ENCODE measurements at regions not wholly inside any gene's neighbourhood (a gene's known extent, or its start where the extent isn't known, plus 50 kb on each side); places are given as distances from the start of the nearest gene placed in this dataset.

DNA sequence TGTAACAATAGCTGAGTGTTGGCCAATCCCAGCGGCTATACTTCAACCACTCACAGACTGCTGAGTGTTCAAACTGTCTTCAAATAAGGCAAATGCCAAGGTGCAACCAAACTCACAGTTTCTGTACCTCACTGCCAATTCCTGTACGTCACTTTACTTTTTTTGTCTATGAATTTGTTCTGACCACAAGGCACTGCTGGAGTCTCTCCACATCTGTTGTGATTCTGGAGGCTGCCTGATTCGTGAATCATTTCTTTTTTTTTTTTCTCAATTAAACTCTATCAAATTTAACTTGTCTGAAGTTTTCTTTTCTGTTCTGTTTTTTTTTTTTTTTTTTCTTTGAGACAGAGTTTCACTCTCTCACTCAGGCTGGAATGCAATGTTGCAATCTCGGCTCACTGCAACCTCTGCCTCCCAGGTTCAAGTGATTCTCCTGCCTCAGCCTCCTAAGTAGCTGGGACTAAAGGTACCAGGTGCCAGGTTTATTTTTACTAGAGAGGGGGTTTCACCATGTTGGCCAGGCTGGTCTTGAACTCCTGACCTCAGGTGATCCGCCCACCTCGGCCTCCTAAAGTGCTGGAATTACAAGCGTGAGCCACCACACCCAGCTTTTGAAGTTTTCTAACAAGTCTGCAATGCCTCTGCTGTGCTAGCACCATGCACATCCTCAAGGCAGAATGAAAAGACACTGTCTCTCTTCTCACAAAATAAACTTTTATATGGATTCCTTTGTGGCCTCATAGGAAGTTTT, 401.7 kb downstream of the IRS2 start:
- Histone ChIP-seq H3K27ac (no peak overlapping the region), H3K4me1 (no peaks in the 10 kb centered on the region), H3K9me3 (no peaks in the 10 kb centered on the region), H3K27me3 (no peaks in the 10 kb centered on the region), H3K4me3 (no peak overlapping the region), H3K36me3 (no peaks in the 10 kb centered on the region)
- no peak for TF ChIP-seq CTCF (IDR thresholded peaks at IDR 0.05 in 4 of 5, conservative IDR thresholded peaks at IDR 0.05 in 1 of 5)
- no peak for TF ChIP-seq POLR2A (IDR thresholded peaks at IDR 0.05)
- in situ Hi-C loops (cut with MboI; ENCODE audit: low sequenced_read_pairs in 4 of 4) (no loop called here), intact Hi-C loops (cut with DNase I; ENCODE audit: low total_unique reads) (no loop called here)
- no peak for DNase-seq
- no peak for ATAC-seq

- Histone ChIP-seq H3K4me3 (no peak overlapping the region), H3K4me1 (no peaks in the 10 kb centered on the region), H3K36me3 (no peaks in the 10 kb centered on the region), H3K9me3 (no peaks in the 10 kb centered on the region), H3K27ac (no peak overlapping the region), H3K27me3 (no peaks in the 10 kb centered on the region)
- ATAC-seq (no peak), DNase-seq (no peak)
- intact Hi-C loops (cut with DNase I; ENCODE audit: low total_unique reads) = no loop called here
- no peak for TF ChIP-seq POLR2A (IDR thresholded peaks at IDR 0.05)
- TF ChIP-seq CTCF (IDR thresholded peaks at IDR 0.05 in 4 of 5, conservative IDR thresholded peaks at IDR 0.05 in 1 of 5) = no peak
- in situ Hi-C loops (cut with MboI; ENCODE audit: low sequenced_read_pairs in 4 of 4) = no loop called here
Measured at GRCh38 chr13:109383683-109384082, 402.7 kb downstream of the IRS2 start.

DNA sequence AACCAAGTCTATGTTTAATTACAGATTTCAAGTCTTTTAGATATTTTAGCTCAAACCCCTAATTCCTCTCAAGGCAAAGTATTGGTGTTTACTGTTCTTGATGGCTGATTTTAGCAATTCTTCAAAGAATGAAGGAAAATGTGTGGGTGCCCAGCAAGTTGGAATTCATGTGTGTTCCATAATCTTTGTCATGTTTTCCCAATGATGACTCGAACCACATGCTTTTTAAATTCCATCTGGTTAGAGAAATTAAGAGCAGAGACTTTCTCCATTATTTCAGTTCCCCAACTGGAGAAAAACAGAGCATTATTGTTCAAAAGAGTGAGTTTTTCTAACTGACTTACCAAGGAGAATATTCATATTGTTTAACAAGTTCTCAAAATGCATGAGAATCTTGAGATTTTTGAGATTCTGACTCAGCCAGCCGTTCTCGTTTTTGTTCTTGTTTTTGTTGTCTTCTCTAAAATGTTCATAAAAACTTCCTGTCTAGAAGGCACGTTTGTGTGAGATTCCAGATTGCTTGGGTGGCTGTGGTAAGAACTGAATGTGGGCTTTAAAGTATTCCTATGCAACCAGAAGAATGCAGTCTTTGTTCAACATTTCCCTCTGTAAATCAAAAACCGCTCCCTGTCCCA, 404.7 kb downstream of the IRS2 start:
- intact Hi-C loops (cut with DNase I; ENCODE audit: low total_unique reads) (no loop called here), in situ Hi-C loops (cut with MboI; ENCODE audit: low sequenced_read_pairs in 4 of 4) (no loop called here)
- no peak overlapping the region for H3K27ac ChIP-seq
- H3K9me3 ChIP-seq = no peaks in the 10 kb centered on the region
- ATAC-seq = no peak
- DNase-seq = no peak
- no peaks in the 10 kb centered on the region for H3K36me3 ChIP-seq
- TF ChIP-seq POLR2A (IDR thresholded peaks at IDR 0.05) = no peak
- TF ChIP-seq CTCF (IDR thresholded peaks at IDR 0.05 in 4 of 5, conservative IDR thresholded peaks at IDR 0.05 in 1 of 5) = no peak
- no peak overlapping the region for H3K4me3 ChIP-seq
- H3K27me3 ChIP-seq = no peaks in the 10 kb centered on the region
- no peaks in the 10 kb centered on the region for H3K4me1 ChIP-seq

DNA sequence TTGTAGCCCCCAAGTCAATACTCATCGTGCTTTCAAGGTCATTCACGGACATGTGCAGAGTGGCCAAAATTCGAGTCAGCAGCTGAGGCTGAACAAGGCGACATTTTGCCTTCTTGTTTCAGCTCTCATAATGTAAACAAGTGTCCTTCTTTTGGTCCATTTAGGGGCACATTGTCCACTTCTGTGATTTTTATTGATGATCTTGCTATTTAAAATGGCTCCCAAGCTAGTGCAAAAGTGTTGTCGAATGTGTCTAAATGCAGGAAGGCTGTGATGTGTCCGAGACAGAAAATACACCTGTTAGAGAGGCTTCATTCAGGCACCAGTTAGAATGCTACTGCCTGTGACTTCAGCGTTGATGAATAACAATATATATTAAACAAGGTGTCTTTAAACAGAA, 405.9 kb downstream of the IRS2 start:
- in situ Hi-C loops (cut with MboI; ENCODE audit: low sequenced_read_pairs in 4 of 4) (no loop called here), intact Hi-C loops (cut with DNase I; ENCODE audit: low total_unique reads) (no loop called here)
- Histone ChIP-seq H3K27me3 (no peaks in the 10 kb centered on the region), H3K4me3 (no peak overlapping the region), H3K36me3 (no peaks in the 10 kb centered on the region), H3K9me3 (no peaks in the 10 kb centered on the region), H3K4me1 (no peaks in the 10 kb centered on the region), H3K27ac (no peak overlapping the region)
- DNase-seq (no peak), ATAC-seq (no peak)
- no peak for TF ChIP-seq POLR2A (IDR thresholded peaks at IDR 0.05)
- no peak for TF ChIP-seq CTCF (IDR thresholded peaks at IDR 0.05 in 4 of 5, conservative IDR thresholded peaks at IDR 0.05 in 1 of 5)

Measured in gastrocnemius medialis (tissue), 4 donors.